ENCODE measurements at regions not wholly inside any gene's neighbourhood (a gene's known extent, or its start where the extent isn't known, plus 50 kb on each side); places are given as distances from the start of the nearest gene placed in this dataset.

- H2BK20ac ChIP-seq (ENCODE audit: low read length): no peak overlapping the region
- DNase-seq (ENCODE audit: low read depth in 1 of 2, low spot score in 2 of 2) (peak in 1 of 2 experiments; percentile 47), FAIRE-seq (no peak)
- H3K4me1 ChIP-seq (replicated peaks in 1 of 4; ENCODE audit: control insufficient read depth in 3 of 4, insufficient read depth in 4 of 4, low read length in 3 of 4): no peaks in the 10 kb centered on the region
- no peak overlapping the region for H2BK15ac ChIP-seq (ENCODE audit: low read length)
- WGBS, 2 experiments (ENCODE audit: extremely low coverage in 1 of 2, insufficient coverage in 1 of 2, insufficient read length in 1 of 2, insufficient replicate concordance in 2 of 2, low coverage in 1 of 2, low lambda C conversion rate in 2 of 2, missing lambda C conversion rate in 1 of 2): 88% methylated on average over 6 of the region's 6 CpGs; no CpG with 5 or more reads in 1 of the 2 experiments
- H3K79me2 ChIP-seq (ENCODE audit: control insufficient read depth in 1 of 2, insufficient read depth in 2 of 2, low read length in 2 of 2): no peaks in the 10 kb centered on the region
- H2AFZ ChIP-seq (ENCODE audit: low read length): 0 out of 2 replicates have a peak overlapping the region, but pooled peaks have one; percentile 32
- no peaks in the 10 kb centered on the region for H4K20me1 ChIP-seq (replicated peaks in 1 of 2; ENCODE audit: control insufficient read depth in 1 of 2, insufficient read depth in 2 of 2, low read length in 2 of 2)
- H3K14ac ChIP-seq (ENCODE audit: insufficient read length): no peak overlapping the region
- H3K56ac ChIP-seq (replicated peaks; ENCODE audit: insufficient read length, low read depth, low read length): no peak overlapping the region
- ChIA-PET CTCF (ENCODE audit: partially characterized antibody) (interaction anchor here (0.9 to 2.1 kb wide), 5 partner anchors 11 to 190 kb away, joined by 3 to 5 read pairs (median 3); no protein-coding TSS in a partner anchor), POLR2A (ENCODE audit: partially characterized antibody) (no interaction called here)
- no peak overlapping the region for H2BK12ac ChIP-seq (ENCODE audit: low read depth, low read length)
- no peak overlapping the region for H3K27ac ChIP-seq (ENCODE audit: low read depth, low read length)
- no peak overlapping the region for H4K5ac ChIP-seq (ENCODE audit: insufficient read length, low read depth, low read length)
- H2BK5ac ChIP-seq (ENCODE audit: low read depth, low read length): no peak overlapping the region
- H3K23ac ChIP-seq (ENCODE audit: insufficient read length): no peak overlapping the region
- H3K4ac ChIP-seq (replicated peaks; ENCODE audit: insufficient read length, low read depth, low read length): no peak overlapping the region
- H2BK120ac ChIP-seq (replicated peaks; ENCODE audit: low read depth, low read length): no peak overlapping the region
- no peak overlapping the region for H3K4me2 ChIP-seq (ENCODE audit: insufficient read depth in 1 of 2, low read depth in 2 of 2, low read length in 2 of 2)
- H3K9me3 ChIP-seq (ENCODE audit: insufficient read depth in 2 of 2, low read depth in 1 of 2, low read length in 1 of 2): peaks cover 0 to 4% of the 10 kb centered on the region in 2 experiments; a peak in 1 of 4 replicates
- H3K27me3 ChIP-seq (replicated peaks in 1 of 4; ENCODE audit: control insufficient read depth in 3 of 4, extremely low read depth in 1 of 4, insufficient read depth in 3 of 4, low read length in 3 of 4): no peaks in the 10 kb centered on the region
- H3K79me1 ChIP-seq (ENCODE audit: low read depth, low read length): no peaks in the 10 kb centered on the region; the same call in 1 of the 2 replicates
- no peak overlapping the region for H4K91ac ChIP-seq (replicated peaks; ENCODE audit: insufficient read length, low read length)
- no peak overlapping the region for H4K8ac ChIP-seq (ENCODE audit: extremely low read depth, insufficient read depth, low read length)
- H3K18ac ChIP-seq (ENCODE audit: extremely low read depth, low read length): no peak overlapping the region
- H3K4me3 ChIP-seq (ENCODE audit: extremely low read depth in 1 of 4, insufficient read depth in 2 of 4, low read depth in 3 of 4, low read length in 4 of 4): no peak overlapping the region
- H3K23me2 ChIP-seq (ENCODE audit: low read depth, low read length): no peaks in the 10 kb centered on the region
- no peaks in the 10 kb centered on the region for H3K36me3 ChIP-seq (ENCODE audit: control insufficient read depth in 2 of 4, insufficient read depth in 4 of 4, low read length in 3 of 4)
- no peak overlapping the region for H3K9ac ChIP-seq (replicated peaks in 1 of 4; ENCODE audit: extremely low read depth in 1 of 4, low read depth in 3 of 4, low read length in 3 of 4)
- no peak overlapping the region for H2AK5ac ChIP-seq (ENCODE audit: low read depth, low read length)
- TF ChIP-seq SIX5 (IDR thresholded peaks at IDR 0.05; ENCODE audit: low read depth, low read length) (no peak), SP4 (IDR thresholded peaks at IDR 0.05; ENCODE audit: low read length) (no peak), CTBP2 (IDR thresholded peaks at IDR 0.05; ENCODE audit: borderline replicate concordance, insufficient read depth, insufficient read length, low read length) (no peak), SUZ12 (IDR thresholded peaks at IDR 0.05; ENCODE audit: low read length) (no peak), PHF8 (conservative IDR thresholded peaks at IDR 0.05; ENCODE audit: low read depth, low read length) (no peak), MAFK (IDR thresholded peaks at IDR 0.05; ENCODE audit: low read depth, low read length) (no peak), CHD2 (IDR thresholded peaks at IDR 0.05; ENCODE audit: low read length) (no peak), SP1 (IDR thresholded peaks at IDR 0.05; ENCODE audit: low read depth, low read length) (no peak), RFX5 (IDR thresholded peaks at IDR 0.05; ENCODE audit: borderline replicate concordance, low read depth, low read length) (no peak), ATF2 (IDR thresholded peaks at IDR 0.05; ENCODE audit: low read length) (no peak), EGR1 (IDR thresholded peaks at IDR 0.05; ENCODE audit: borderline replicate concordance, low read depth, low read length) (no peak), SP2 (IDR thresholded peaks at IDR 0.05; ENCODE audit: low read length) (no peak), POU5F1 (IDR thresholded peaks at IDR 0.05; ENCODE audit: low read depth, low read length) (no peak), GTF2F1 (IDR thresholded peaks at IDR 0.05; ENCODE audit: borderline replicate concordance, low read depth, low read length) (no peak)
These were observed 292.8 kb downstream of the LNPK start for GRCh38 chr2:175709248-175709647.

All from H1 (cell line).